SK-N-SH (cell line): ENCODE measurements at regions not wholly inside any gene's neighbourhood (a gene's known extent, or its start where the extent isn't known, plus 50 kb on each side); places are given as distances from the start of the nearest gene placed in this dataset.

ENCODE experiments used
- CTCF ChIA-PET: fragments of 300-600, 350-600 bp; formaldehyde crosslinking; extraction: SDS; loops from one replicate; lab custom pipeline; 2021; lab: Yijun Ruan, JAX
- POLR2A ChIA-PET: fragments of 350-600 bp; sonication (Branson Sonifier 250); formaldehyde crosslinking; extraction: SDS; loops from one replicate; lab custom pipeline; 2020; ENCODE audit warnings: antibody characterized with exemption, inconsistent platforms; lab: Yijun Ruan, JAX
- DNase-seq: peaks from one replicate; pipeline ENCODE4 v3.0.0; 2012
- H2AFZ ChIP-seq: fragments of 200-600 bp; sonication (generic); 2 replicates; pipeline ENCODE4 v1.8.1; 2016; ENCODE audit warnings: antibody characterized with exemption, mild to moderate bottlenecking, low read depth
- H3F3A ChIP-seq: fragments of 200-600 bp; sonication (generic); replicated peaks from 2 replicates; pipeline ENCODE3; 2016; ENCODE audit warnings: antibody characterized with exemption, mild to moderate bottlenecking; ENCODE audit not compliant: insufficient read depth
- H3K27ac ChIP-seq, 2 experiments: fragments of 200-500 bp in 1 of 2; fragments of 200-600 bp in 1 of 2; sonication (Bioruptor generic) in 1 of 2; sonication (generic), shearing (Covaris generic) in 1 of 2; 2 replicates each; pipeline versions ENCODE4 v1.5.1 to v1.6.1; 2014 to 2016; ENCODE audit warnings: low read depth in 2 of 2, inconsistent platforms in 1 of 2, low read length in 1 of 2, mild to moderate bottlenecking in 1 of 2, mixed read lengths in 1 of 2
- H3K27me3 ChIP-seq: fragments of 200-600 bp; sonication (generic), shearing (Covaris generic); 2 replicates; pipeline ENCODE4 v1.6.1; 2016; ENCODE audit warnings: mixed run types; ENCODE audit not compliant: insufficient read depth
- H3K36me3 ChIP-seq, 2 experiments: fragments of 200-500 bp in 1 of 2; fragments of 200-600 bp in 1 of 2; sonication (Bioruptor generic) in 1 of 2; sonication (generic) in 1 of 2; replicated peaks in 1 of 2; 2 replicates each; pipeline versions ENCODE3 to v1.5.1; 2014 to 2016; ENCODE audit warnings: low read length in 1 of 2, mild to moderate bottlenecking in 1 of 2; ENCODE audit not compliant: insufficient read depth in 2 of 2, control insufficient read depth in 1 of 2
- H3K4me1 ChIP-seq, 2 experiments: fragments of 200-500 bp in 1 of 2; fragments of 200-600 bp in 1 of 2; sonication (Bioruptor generic) in 1 of 2; sonication (generic), shearing (Covaris generic) in 1 of 2; 2 replicates each; pipeline versions ENCODE4 v1.5.1 to v1.6.1; 2014 to 2016; ENCODE audit warnings: low read depth in 1 of 2, low read length in 1 of 2, mixed run types in 1 of 2; ENCODE audit not compliant: insufficient read depth in 2 of 2, control insufficient read depth in 1 of 2
- H3K4me2 ChIP-seq: fragments of 200-600 bp; sonication (generic), shearing (Covaris generic); 2 replicates; pipeline ENCODE4 v1.6.1; 2017; ENCODE audit warnings: mixed run types
- H3K4me3 ChIP-seq, 2 experiments: fragments of 200-500 bp in 1 of 2; fragments of 200-600 bp in 1 of 2; sonication (Bioruptor generic) in 1 of 2; sonication (generic), shearing (Covaris generic) in 1 of 2; 2 replicates each; pipeline versions ENCODE4 v1.5.1 to v1.8.1; 2014 to 2016; ENCODE audit warnings: low read depth in 2 of 2, inconsistent platforms in 1 of 2, low read length in 1 of 2, mild to moderate bottlenecking in 1 of 2, mixed read lengths in 1 of 2, moderate library complexity in 1 of 2
- H3K79me2 ChIP-seq: fragments of 200-600 bp; sonication (generic); 2 replicates; pipeline ENCODE4 v1.8.1; 2017; ENCODE audit warnings: mild to moderate bottlenecking; ENCODE audit not compliant: insufficient read depth
- H3K9ac ChIP-seq: fragments of 200-600 bp; sonication (generic); 2 replicates; pipeline ENCODE4 v1.6.1; 2017; ENCODE audit warnings: mixed run types
- H3K9me2 ChIP-seq: fragments of 200-600 bp; sonication (generic); 2 replicates; pipeline ENCODE4 v1.6.1; 2017; ENCODE audit warnings: mixed run types
- H3K9me3 ChIP-seq: fragments of 200-600 bp; sonication (generic); 2 replicates; pipeline ENCODE4 v1.6.1; 2017; ENCODE audit warnings: mixed run types, mild to moderate bottlenecking, moderate library complexity
- H4K20me1 ChIP-seq: fragments of 200-600 bp; sonication (generic); 2 replicates; pipeline ENCODE4 v1.6.1; 2017; ENCODE audit warnings: mild to moderate bottlenecking, mixed run types; ENCODE audit not compliant: insufficient read depth
- EZH2phosphoT487 ChIP-seq: fragments of 200-600 bp; sonication (generic); IDR thresholded peaks from 2 replicates; pipeline ENCODE4 v1.6.1; 2017; ENCODE audit warnings: low read depth, mixed run types, mild to moderate bottlenecking, antibody characterized with exemption, moderate library complexity, borderline replicate concordance
- FOXJ3 ChIP-seq: sonication (generic); formaldehyde crosslinking; IDR thresholded peaks from 2 replicates; pipeline ENCODE4 v1.5.1; 2020; ENCODE audit warnings: mild to moderate bottlenecking, missing genetic modification reagents
- GATA2 ChIP-seq: sonication (generic); formaldehyde crosslinking; IDR thresholded peaks from 2 replicates; pipeline ENCODE4 v1.5.0; 2020; ENCODE audit warnings: mild to moderate bottlenecking, missing genetic modification reagents
- RAD21 ChIP-seq: IDR thresholded peaks from 2 replicates; pipeline ENCODE4 v1.6.1; 2012; ENCODE audit warnings: mild to moderate bottlenecking, low read length
- REST ChIP-seq: IDR thresholded peaks from 2 replicates; pipeline ENCODE4 v1.6.1; 2012; ENCODE audit warnings: mild to moderate bottlenecking, low read depth, low read length, moderate library complexity
- RXRA ChIP-seq: IDR thresholded peaks from 2 replicates; pipeline ENCODE4 v1.4.0; 2012; ENCODE audit warnings: low read depth, mild to moderate bottlenecking, borderline replicate concordance
- TEAD4 ChIP-seq: IDR thresholded peaks from 2 replicates; pipeline ENCODE4 v1.4.0; 2012; ENCODE audit warnings: mild to moderate bottlenecking, borderline replicate concordance; ENCODE audit not compliant: insufficient read depth
- YY1 ChIP-seq: IDR thresholded peaks from 2 replicates; pipeline ENCODE4 v1.4.0; 2012; ENCODE audit warnings: low read depth, mild to moderate bottlenecking
- WGBS: methylation state at CpG from one replicate; pipeline ENCODE4 v1.1.6; 2017; ENCODE audit warnings: low lambda C conversion rate; 5-methylcytosine and 5-hydroxymethylcytosine counted together
- TF ChIP-seq, protein P1 (sequence below): fragments of 200-600 bp; sonication (generic); IDR thresholded peaks from 2 replicates; pipeline ENCODE4 v1.6.1; 2017; ENCODE audit warnings: antibody characterized with exemption, mild to moderate bottlenecking, moderate library complexity
- TF ChIP-seq, protein P2 (sequence below): IDR thresholded peaks from 2 replicates; pipeline ENCODE4 v1.4.0; 2012; ENCODE audit warnings: low read depth

GRCh38 chr3:124147429-124147828 lies 155.5 kb upstream of the ROPN1 start (continued):
- TF ChIP-seq, protein P1, sequence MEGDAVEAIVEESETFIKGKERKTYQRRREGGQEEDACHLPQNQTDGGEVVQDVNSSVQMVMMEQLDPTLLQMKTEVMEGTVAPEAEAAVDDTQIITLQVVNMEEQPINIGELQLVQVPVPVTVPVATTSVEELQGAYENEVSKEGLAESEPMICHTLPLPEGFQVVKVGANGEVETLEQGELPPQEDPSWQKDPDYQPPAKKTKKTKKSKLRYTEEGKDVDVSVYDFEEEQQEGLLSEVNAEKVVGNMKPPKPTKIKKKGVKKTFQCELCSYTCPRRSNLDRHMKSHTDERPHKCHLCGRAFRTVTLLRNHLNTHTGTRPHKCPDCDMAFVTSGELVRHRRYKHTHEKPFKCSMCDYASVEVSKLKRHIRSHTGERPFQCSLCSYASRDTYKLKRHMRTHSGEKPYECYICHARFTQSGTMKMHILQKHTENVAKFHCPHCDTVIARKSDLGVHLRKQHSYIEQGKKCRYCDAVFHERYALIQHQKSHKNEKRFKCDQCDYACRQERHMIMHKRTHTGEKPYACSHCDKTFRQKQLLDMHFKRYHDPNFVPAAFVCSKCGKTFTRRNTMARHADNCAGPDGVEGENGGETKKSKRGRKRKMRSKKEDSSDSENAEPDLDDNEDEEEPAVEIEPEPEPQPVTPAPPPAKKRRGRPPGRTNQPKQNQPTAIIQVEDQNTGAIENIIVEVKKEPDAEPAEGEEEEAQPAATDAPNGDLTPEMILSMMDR, result no peak
- TF ChIP-seq REST, result no peak
- TF ChIP-seq RXRA, result no peak
- no peak for TF ChIP-seq RAD21

DNA sequence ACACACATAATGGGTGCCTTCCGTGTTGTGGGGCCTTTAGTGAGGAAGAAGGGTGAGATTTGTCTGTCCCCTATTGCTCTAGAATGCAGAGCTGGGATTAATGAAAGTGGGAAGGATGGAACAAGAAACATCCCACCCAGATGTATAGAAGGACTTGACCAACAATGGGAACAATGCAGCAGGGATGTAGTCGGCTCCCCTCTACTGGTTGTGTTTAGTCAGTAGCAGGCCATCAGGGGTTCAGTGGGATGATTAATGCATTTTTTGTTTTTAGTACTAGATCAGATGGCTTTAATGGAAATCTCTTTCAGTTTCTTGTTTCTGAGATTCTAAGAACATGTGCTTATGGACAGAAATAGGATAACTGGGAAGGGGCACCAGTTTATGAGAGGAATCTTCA lies 156.0 kb upstream of the ROPN1 start:
- H3K27me3 ChIP-seq, result no peaks in the 10 kb centered on the region
- H3K27ac ChIP-seq, result no peak overlapping the region
- CTCF ChIA-PET, result no interaction called here
- no peaks in the 10 kb centered on the region for H3K9me2 ChIP-seq
- POLR2A ChIA-PET, result no interaction called here
- H3F3A ChIP-seq, result peaks cover 3% of the 10 kb centered on the region
- peaks cover 0 to 17% of the 10 kb centered on the region in 2 experiments; a peak in 1 of 4 replicates for H3K4me1 ChIP-seq
- no peaks in the 10 kb centered on the region for H3K9me3 ChIP-seq
- 80% methylated on average over 2 of the region's 2 CpGs for WGBS
- peaks cover 10% of the 10 kb centered on the region; the same call in 1 of the 2 replicates for H4K20me1 ChIP-seq
- 0 out of 2 replicates have a peak, but pooled peaks cover 3% of the 10 kb centered on the region for H3K79me2 ChIP-seq
- TF ChIP-seq YY1, result no peak
- TF ChIP-seq EZH2phosphoT487, result no peak
- TF ChIP-seq, protein P2, sequence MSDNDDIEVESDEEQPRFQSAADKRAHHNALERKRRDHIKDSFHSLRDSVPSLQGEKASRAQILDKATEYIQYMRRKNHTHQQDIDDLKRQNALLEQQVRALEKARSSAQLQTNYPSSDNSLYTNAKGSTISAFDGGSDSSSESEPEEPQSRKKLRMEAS, result no peak
- no peak for TF ChIP-seq RAD21
- no peak for DNase-seq
- no peak overlapping the region for H3K9ac ChIP-seq
- H3K4me3 ChIP-seq, result no peak overlapping the region
- no peaks in the 10 kb centered on the region for H3K36me3 ChIP-seq
- no peak overlapping the region for H3K4me2 ChIP-seq
- H2AFZ ChIP-seq, result no peak overlapping the region

DNA sequence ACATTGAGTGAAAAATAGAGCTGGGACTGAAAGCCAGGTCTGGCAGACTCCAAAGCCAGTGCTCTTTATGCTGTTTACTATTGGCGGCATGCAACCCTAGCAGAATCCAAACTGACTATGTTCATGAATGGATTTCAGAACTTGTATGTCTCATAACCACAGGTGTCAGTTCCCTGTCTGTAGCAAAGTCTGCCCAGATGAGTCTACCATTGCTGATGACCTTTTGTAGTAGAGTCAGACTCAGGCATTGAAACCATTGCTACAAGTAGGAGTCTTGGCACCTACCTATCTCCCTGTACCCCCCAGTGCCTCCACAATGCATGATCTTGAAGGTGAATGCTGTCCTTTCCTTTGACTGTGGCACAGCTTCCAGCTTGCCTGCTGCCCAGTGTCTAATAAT lies 157.2 kb upstream of the ROPN1 start:
- no peaks in the 10 kb centered on the region for H3K9me2 ChIP-seq
- H3K4me2 ChIP-seq, result no peak overlapping the region
- no peak overlapping the region for H2AFZ ChIP-seq
- H3F3A ChIP-seq, result peaks cover 3% of the 10 kb centered on the region
- no peaks in the 10 kb centered on the region for H3K36me3 ChIP-seq
- H4K20me1 ChIP-seq, result peaks cover 10% of the 10 kb centered on the region; the same call in 1 of the 2 replicates
- H3K4me3 ChIP-seq, result no peak overlapping the region
- CTCF ChIA-PET, result no interaction called here
- H3K79me2 ChIP-seq, result 0 out of 2 replicates have a peak, but pooled peaks cover 3% of the 10 kb centered on the region
- H3K27ac ChIP-seq, result no peak overlapping the region
- no peaks in the 10 kb centered on the region for H3K27me3 ChIP-seq
- DNase-seq, result no peak
- H3K9ac ChIP-seq, result no peak overlapping the region
- 93% methylated on average over 1 of the region's 1 CpG for WGBS
- H3K4me1 ChIP-seq, result peaks cover 0 to 15% of the 10 kb centered on the region in 2 experiments; a peak in 1 of 4 replicates
- no peaks in the 10 kb centered on the region for H3K9me3 ChIP-seq
- POLR2A ChIA-PET, result no interaction called here
- TF ChIP-seq FOXJ3 (no peak), TEAD4 (no peak), GATA2 (CRISPR knock-in tag) (no peak)
